Transverse colon (tissue), 4 donors: ENCODE measurements at regions not wholly inside any gene's neighbourhood (a gene's known extent, or its start where the extent isn't known, plus 50 kb on each side); places are given as distances from the start of the nearest gene placed in this dataset.

Experiments
- DNase-seq: peaks from one replicate; pipeline ENCODE4 v3.0.0-alpha.2; 2019
- H3K27ac ChIP-seq, 4 donors: fragments of 200-600 bp; sonication (generic); 2 replicates each; pipeline ENCODE4 v1.5.1; 2016 to 2018; ENCODE audit warnings: inconsistent platforms in 4 of 4
- H3K27me3 ChIP-seq: fragments of 200-600 bp; sonication (generic); 2 replicates; pipeline ENCODE4 v1.5.1; 2017; ENCODE audit warnings: inconsistent platforms
- H3K36me3 ChIP-seq, 4 donors: fragments of 200-600 bp; sonication (generic); 2 replicates each; pipeline ENCODE4 v1.5.1; 2017 to 2019; ENCODE audit warnings: inconsistent platforms in 4 of 4
- H3K4me1 ChIP-seq, 4 donors: fragments of 200-600 bp; sonication (generic); 2 replicates each; pipeline ENCODE4 v1.5.1; 2017 to 2020; ENCODE audit warnings: inconsistent platforms in 4 of 4
- H3K4me3 ChIP-seq, 4 donors: fragments of 200-600 bp; sonication (generic); 1 replicate in 1 of 4; 2 replicates in 3 of 4; pipeline versions ENCODE4 v1.5.1 to v1.6.1; 2017 to 2019; ENCODE audit warnings: inconsistent platforms in 4 of 4
- H3K9me3 ChIP-seq, 2 donors: fragments of 200-600 bp; sonication (generic); 2 replicates each; pipeline ENCODE4 v1.5.1; 2017 to 2019; ENCODE audit warnings: inconsistent platforms in 2 of 2
- EP300 ChIP-seq: sonication (generic); formaldehyde crosslinking; IDR thresholded peaks from one replicate; pipeline ENCODE4 v1.6.1; 2017; ENCODE audit warnings: antibody characterized with exemption, low read depth
- POLR2A ChIP-seq: fragments of 450-650 bp; IDR thresholded peaks from one replicate; pipeline ENCODE4 v1.6.1; 2016; ENCODE audit warnings: antibody characterized with exemption, mild to moderate bottlenecking, moderate library complexity
- POLR2AphosphoS5 ChIP-seq, 3 donors: sonication (generic); formaldehyde crosslinking; IDR thresholded peaks; one replicate each; pipeline ENCODE4 v1.6.1; 2016; ENCODE audit warnings: antibody characterized with exemption in 3 of 3
- WGBS, 2 donors: methylation state at CpG; one replicate each; pipeline ENCODE4 v1.1.5; 2018; ENCODE audit warnings: low coverage in 1 of 2; 5-methylcytosine and 5-hydroxymethylcytosine counted together
- in situ Hi-C, 4 donors: fragments of 200-750 bp; cut with MboI; loops; one replicate each; pipeline versions ENCODE4 v1.15.0 to v1.15.1; 2017; ENCODE audit warnings: low sequenced_read_pairs in 3 of 4, low pct_ligation_motif_present in 1 of 4, low pct_unique_long_range_greater_than_20kb in 1 of 4
- intact Hi-C: fragments of 100-400 bp; cut with DNase I; formaldehyde crosslinking; loops from one replicate; pipeline ENCODE4 v1.15.1; 2023; ENCODE audit warnings: low total_unique reads
- TF ChIP-seq, protein P1 (sequence below), 5 experiments: fragments of 200-600 bp in 3 of 5; fragments of 450-650 bp in 2 of 5; sonication (generic) in 3 of 5; IDR thresholded peaks; 1 replicate in 2 of 5; 2 replicates in 3 of 5; pipeline ENCODE4 v1.5.1; 2016 to 2017; ENCODE audit warnings: antibody characterized with exemption in 5 of 5, inconsistent platforms in 3 of 5, mild to moderate bottlenecking in 2 of 5, moderate library complexity in 1 of 5

GRCh38 chr11:116596346-116597260 lies 176.2 kb downstream of the BUD13 start:
- Histone ChIP-seq H3K36me3 (no peaks in the 10 kb centered on the region), H3K27ac (no peak overlapping the region), H3K4me3 (no peak overlapping the region), H3K9me3 (no peaks in the 10 kb centered on the region), H3K27me3 (peaks cover 3% of the 10 kb centered on the region), H3K4me1 (no peaks in the 10 kb centered on the region)
- intact Hi-C loops (no loop called here), in situ Hi-C loops (no loop called here)
- TF ChIP-seq POLR2AphosphoS5 (IDR thresholded peaks at IDR 0.05) (no peak), POLR2A (no peak), EP300 (no peak)
- TF ChIP-seq, protein P1, sequence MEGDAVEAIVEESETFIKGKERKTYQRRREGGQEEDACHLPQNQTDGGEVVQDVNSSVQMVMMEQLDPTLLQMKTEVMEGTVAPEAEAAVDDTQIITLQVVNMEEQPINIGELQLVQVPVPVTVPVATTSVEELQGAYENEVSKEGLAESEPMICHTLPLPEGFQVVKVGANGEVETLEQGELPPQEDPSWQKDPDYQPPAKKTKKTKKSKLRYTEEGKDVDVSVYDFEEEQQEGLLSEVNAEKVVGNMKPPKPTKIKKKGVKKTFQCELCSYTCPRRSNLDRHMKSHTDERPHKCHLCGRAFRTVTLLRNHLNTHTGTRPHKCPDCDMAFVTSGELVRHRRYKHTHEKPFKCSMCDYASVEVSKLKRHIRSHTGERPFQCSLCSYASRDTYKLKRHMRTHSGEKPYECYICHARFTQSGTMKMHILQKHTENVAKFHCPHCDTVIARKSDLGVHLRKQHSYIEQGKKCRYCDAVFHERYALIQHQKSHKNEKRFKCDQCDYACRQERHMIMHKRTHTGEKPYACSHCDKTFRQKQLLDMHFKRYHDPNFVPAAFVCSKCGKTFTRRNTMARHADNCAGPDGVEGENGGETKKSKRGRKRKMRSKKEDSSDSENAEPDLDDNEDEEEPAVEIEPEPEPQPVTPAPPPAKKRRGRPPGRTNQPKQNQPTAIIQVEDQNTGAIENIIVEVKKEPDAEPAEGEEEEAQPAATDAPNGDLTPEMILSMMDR (IDR thresholded peaks at IDR 0.05) = no peak
- WGBS, 2 donors = 70 to 90% methylated on average over 2 to 12 of the region's 12 CpGs
- DNase-seq = no peak

DNA sequence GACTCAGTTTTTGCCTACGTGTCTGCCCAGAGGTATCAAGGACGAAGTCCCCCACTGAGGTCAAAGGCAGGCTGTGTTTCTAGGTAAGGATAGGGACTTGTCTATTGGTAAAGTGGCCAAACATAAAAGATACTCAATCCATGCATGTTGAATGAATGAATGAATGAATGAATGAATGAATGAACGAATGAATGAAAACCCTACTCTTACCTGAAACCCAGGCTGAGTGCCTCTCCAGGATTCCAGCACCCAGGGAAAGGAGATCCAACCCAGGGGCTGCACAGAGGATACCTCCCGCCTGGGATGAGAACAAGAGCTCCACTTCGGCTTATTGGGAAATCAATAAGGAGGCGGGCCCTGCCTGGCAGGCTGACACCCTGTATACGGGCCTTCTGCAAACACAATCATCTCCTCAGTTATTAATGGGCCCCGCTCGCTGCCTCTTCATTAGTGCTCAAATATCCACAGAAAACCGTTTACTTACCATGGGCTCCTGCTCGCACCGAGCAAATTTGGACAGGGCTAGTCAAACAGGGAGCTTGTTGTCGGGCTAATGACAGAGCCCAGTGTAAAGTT lies 177.4 kb downstream of the BUD13 start:
- no peaks in the 10 kb centered on the region for H3K36me3 ChIP-seq
- intact Hi-C loops = no loop called here
- no peak overlapping the region for H3K4me3 ChIP-seq
- no peak for TF ChIP-seq POLR2AphosphoS5 (IDR thresholded peaks at IDR 0.05)
- no peak for TF ChIP-seq EP300
- TF ChIP-seq, protein P1 (IDR thresholded peaks at IDR 0.05) = no peak
- DNase-seq = no peak
- peaks cover 3% of the 10 kb centered on the region for H3K27me3 ChIP-seq
- H3K27ac ChIP-seq = no peak overlapping the region
- no peaks in the 10 kb centered on the region for H3K4me1 ChIP-seq
- 63 to 80% methylated on average over 1 to 13 of the region's 13 CpGs for WGBS, 2 donors
- no peaks in the 10 kb centered on the region for H3K9me3 ChIP-seq
- in situ Hi-C loops = no loop called here

DNA sequence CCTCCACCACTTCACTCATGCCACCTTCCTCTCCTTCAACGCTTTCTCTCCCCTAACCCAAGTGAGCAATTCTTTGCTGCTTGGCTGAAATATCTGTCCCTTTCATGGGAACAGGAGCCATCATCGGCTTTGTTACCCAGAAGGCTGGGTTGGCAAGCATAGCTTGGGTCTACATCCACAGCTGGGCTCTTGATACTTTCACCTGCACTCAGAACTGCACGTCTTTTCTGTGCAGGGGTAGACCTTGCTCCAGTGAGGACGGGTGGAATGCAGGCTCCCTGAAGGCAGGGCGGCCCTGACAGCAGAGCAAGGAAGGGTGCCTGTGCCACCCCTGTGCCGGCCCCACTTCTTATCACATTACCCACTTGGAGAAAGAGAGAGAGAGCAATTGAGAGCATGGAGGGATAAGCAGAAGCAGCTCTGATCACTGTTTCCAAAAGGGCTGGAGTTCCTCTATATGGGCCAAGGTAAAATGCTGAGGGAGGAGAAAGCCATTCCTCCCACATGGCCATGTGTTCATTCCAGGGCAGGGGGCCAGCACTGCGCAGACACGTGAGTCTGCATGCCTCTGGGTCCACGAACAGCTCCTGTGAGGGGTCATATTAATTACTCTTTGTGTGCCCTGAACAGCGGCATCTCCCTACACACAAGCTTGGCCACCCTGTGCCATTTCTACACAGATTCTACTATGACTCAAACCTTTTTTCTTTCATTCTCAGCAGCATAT lies 181.8 kb downstream of the BUD13 start:
- H3K4me3 ChIP-seq = no peak overlapping the region
- WGBS, 2 donors = 67 to 100% methylated on average over 3 to 10 of the region's 10 CpGs
- H3K27ac ChIP-seq = no peak overlapping the region
- intact Hi-C loops (no loop called here), in situ Hi-C loops (no loop called here)
- DNase-seq = no peak
- no peaks in the 10 kb centered on the region for H3K36me3 ChIP-seq
- no peaks in the 10 kb centered on the region for H3K4me1 ChIP-seq
- H3K9me3 ChIP-seq = no peaks in the 10 kb centered on the region
- H3K27me3 ChIP-seq = peaks cover 3% of the 10 kb centered on the region
- TF ChIP-seq POLR2AphosphoS5 (IDR thresholded peaks at IDR 0.05) (no peak), EP300 (no peak), POLR2A (no peak)
- TF ChIP-seq, protein P1 (IDR thresholded peaks at IDR 0.05) = no peak

- Histone ChIP-seq H3K27me3 (peaks cover 6% of the 10 kb centered on the region), H3K36me3 (no peaks in the 10 kb centered on the region), H3K27ac (no peak overlapping the region), H3K9me3 (no peaks in the 10 kb centered on the region), H3K4me3 (no peak overlapping the region), H3K4me1 (no peaks in the 10 kb centered on the region)
- whole genome bisulfite sequencing, 2 donors = 69% methylated on average over 5 of the region's 5 CpGs; no CpG with 5 or more reads in 1 of the 2 donors
- intact Hi-C loops = no loop called here
- no peak for DNase-seq
- TF ChIP-seq, protein P1 (IDR thresholded peaks at IDR 0.05) = no peak
- TF ChIP-seq EP300 (no peak), POLR2A (no peak), POLR2AphosphoS5 (IDR thresholded peaks at IDR 0.05) (no peak)
- in situ Hi-C loops = no loop called here
These were observed 183.4 kb downstream of the BUD13 start for GRCh38 chr11:116589402-116589801.
